HG03097 (cell line): ENCODE measurements at regions not wholly inside any gene's neighbourhood (a gene's known extent, or its start where the extent isn't known, plus 50 kb on each side); places are given as distances from the start of the nearest gene placed in this dataset.
A peak's percentile ranks its signal among the peaks of the same experiment; 100 is the strongest.

Source experiments
- ATAC-seq: cut with Tn5 transposase; IDR thresholded peaks from one replicate; pipeline ENCODE4 v1.9.1; 2021; ENCODE audit not compliant: unreplicated experiment, low FRiP score

- no peak for ATAC-seq
Measured at GRCh38 chr5:33275391-33275790, 165.4 kb upstream of the TARS1 start.

- ATAC-seq: no peak
Measured at GRCh38 chr5:33275921-33276627, 164.7 kb upstream of the TARS1 start.

- no peak for ATAC-seq
Measured at GRCh38 chr5:33276628-33276950, 164.2 kb upstream of the TARS1 start.

DNA sequence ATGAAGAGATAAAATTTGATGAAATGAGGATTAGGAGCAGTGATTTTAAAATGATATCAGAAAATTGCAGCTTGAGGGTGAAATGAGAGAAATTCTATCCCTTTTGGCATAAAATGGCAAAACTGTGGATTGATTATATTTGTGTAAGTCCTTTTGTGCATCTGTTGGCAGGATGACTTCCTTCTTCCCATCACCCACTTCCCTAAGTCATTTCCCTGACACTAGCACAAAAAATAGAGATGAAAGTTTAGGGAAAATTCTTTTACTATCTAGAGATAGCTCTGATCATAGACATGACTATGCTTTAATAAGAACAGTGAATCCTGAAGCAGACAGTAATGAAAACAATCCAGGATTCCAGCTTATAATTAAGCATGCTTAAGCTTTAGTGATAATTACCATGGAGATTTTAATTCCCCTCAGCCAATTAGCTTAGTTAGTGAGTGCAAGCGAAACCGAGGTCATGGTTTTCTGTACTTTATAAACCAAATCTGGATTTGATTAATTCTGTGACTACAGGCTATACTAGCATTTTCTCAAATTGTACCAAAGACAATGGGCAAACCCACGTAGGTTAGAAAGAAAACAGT lies 163.6 kb upstream of the TARS1 start:
- no peak for ATAC-seq

- no peak for ATAC-seq
Measured at GRCh38 chr5:33281431-33281843, 159.3 kb upstream of the TARS1 start.

GRCh38 chr5:33282157-33282556 lies 158.6 kb upstream of the TARS1 start:
- ATAC-seq: no peak

- no peak for ATAC-seq
Measured at GRCh38 chr5:33282696-33283095, 158.1 kb upstream of the TARS1 start.

DNA sequence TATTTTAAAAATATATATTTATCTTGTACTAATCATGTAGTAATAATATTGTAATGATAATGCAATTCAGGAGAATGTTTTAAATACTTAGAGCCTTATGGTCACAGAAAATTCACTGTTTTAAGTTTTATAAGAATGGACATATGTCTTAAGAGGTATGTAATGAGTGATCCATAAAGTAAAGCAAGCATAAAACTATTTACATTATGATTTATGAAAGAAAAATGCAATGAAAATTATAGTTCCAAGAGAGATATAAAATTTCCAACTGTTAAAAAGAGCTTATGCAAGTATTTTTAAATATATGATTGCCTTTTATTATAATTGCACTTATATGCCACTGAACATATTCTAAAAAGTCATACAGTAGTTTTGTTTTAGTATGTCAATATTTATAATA lies 157.5 kb upstream of the TARS1 start:
- ATAC-seq: no peak

GRCh38 chr5:33284681-33285080 lies 156.1 kb upstream of the TARS1 start:
- no peak for ATAC-seq

DNA sequence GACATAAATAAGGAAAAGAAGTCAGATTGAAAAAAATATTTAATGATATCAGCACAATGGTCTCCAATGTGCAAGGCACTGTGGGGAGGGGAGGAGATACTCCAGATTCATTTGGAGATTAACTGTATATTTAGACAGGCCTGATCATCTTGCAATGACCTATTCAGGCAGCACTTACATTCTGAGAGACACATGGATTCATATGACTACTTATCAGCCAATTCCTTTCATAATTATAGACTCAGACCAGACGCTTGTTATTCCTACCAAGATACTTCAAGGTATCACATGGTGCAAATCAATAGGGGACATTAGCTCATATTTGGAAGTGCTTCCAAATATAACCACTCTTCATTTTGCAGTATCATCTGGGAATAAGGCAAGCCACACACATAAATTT lies 153.5 kb upstream of the TARS1 start:
- no peak for ATAC-seq

- ATAC-seq: no peak
Measured at GRCh38 chr5:33291216-33292000, 149.4 kb upstream of the TARS1 start.

DNA sequence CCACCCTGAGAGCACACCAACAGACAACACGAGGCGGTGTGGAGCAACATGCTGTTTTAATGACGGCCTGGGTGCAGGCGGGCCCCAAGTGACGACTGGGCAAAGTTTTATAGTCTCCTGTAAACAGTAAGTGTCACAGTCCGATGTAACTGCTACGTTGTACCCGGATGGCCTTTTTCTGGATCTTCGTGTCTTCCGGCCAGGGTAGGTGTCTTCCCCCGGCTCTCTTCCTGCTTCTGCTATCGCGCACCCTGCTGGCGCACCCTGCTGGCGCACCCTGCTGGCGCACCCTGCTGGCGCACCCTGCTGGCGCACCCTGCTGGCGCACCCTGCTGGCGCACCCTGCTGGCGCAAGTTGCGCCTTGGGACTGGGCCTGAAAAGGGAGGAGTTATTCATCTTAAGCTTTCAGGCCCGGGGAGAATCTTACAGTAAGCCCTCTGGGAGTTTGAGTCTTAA lies 143.0 kb upstream of the TARS1 start:
- ATAC-seq: no peak

GRCh38 chr5:33299621-33300208 lies 141.1 kb upstream of the TARS1 start:
- no peak for ATAC-seq

DNA sequence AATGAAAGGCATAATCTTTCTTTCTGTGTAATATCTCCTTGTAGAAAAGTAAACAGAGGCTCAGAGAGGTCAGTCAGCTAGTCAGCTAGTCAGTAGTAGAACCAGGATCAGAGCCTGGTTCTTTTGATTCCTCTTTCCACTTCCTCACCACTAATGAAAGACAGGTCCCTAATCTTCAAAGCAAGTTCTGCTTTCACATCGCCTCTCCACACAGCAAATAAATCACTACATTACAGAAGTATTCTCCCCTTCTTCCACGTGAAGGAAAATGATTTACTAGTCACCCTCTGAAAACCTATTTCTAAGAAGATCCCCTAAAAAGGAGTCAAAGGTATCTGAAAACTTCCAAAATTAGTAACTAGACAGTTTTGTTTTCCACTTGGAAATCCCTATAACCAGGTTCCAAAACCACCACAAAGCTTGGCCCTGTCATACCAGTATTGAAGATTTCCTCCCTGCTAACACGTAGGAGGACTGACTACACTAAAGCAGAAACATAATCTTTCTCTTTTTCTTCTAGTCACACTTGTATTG lies 140.5 kb upstream of the TARS1 start:
- peak; percentile 72 for ATAC-seq

- no peak for ATAC-seq
Measured at GRCh38 chr5:33303579-33304095, 137.1 kb upstream of the TARS1 start.

- ATAC-seq: no peak
Measured at GRCh38 chr5:33304601-33305000, 136.2 kb upstream of the TARS1 start.

GRCh38 chr5:33305572-33305971 lies 135.2 kb upstream of the TARS1 start:
- ATAC-seq: no peak

DNA sequence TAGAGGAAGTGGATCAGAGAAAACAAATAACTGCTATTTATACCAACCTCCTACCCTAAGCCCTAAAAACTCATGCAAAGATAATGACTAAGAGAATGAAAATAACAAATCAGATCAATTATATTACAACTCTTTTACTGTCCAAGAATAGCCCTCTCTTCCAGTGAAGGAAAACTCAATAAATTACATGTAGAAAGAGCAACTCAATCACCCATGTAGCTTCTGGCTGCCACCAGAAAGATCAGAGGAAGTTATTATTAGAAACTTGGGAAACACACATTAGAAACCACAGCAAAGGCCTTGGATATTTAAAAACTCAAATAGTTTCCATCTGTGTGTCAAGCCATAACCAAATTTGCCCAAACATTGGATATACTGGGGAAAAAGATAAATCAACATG lies 134.0 kb upstream of the TARS1 start:
- no peak for ATAC-seq

GRCh38 chr5:33308586-33308985 lies 132.2 kb upstream of the TARS1 start:
- ATAC-seq: no peak

DNA sequence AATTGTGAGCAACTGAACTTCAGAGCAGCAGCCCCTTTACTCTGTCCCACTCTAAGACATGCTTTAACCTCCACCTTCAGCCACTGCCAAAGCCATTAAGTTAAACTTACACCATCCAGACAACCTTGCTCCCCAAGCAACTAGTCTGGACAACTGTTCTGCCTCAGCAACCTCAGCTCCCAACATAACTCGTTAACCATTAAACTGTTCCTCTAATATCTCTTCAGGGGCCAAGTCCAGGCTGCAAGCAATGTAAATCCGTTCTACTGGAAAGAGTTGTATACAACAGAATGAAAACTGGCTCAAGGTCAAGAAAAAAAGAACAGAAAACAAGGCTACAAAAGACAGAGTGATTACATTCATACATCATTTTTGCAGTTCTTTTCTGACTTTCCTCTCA lies 131.7 kb upstream of the TARS1 start:
- no peak for ATAC-seq
